Fibroblast of upper back skin (primary cell): ENCODE measurements at regions not wholly inside any gene's neighbourhood (a gene's known extent, or its start where the extent isn't known, plus 50 kb on each side); places are given as distances from the start of the nearest gene placed in this dataset.

Experiments
- DNase-seq: peaks from one replicate; pipeline ENCODE4 v3.0.0-alpha.2; 2013

- DNase-seq, result no peak
Observed at GRCh38 chr4:126262665-126263064, 947.9 kb downstream of the FAT4 start.

DNA sequence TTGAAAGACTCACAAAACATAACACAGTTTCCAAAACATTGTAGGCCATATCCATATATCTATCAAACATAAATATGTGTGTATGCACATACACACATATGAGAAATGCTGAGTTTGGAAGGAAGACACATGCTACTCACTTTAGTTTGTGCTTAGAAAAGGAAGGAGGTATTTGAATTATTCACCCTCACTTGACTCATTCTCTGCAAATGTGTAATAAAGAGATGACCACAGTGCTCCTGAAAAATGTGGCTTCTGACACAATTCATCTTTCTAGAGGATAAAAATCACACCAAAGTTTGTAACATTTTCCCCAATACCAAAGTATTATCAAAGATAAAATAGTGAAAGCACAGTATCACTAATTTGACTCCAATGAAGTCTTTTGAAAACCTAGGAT is 950.1 kb downstream of the FAT4 start:
- DNase-seq, result peak; percentile 88

DNA sequence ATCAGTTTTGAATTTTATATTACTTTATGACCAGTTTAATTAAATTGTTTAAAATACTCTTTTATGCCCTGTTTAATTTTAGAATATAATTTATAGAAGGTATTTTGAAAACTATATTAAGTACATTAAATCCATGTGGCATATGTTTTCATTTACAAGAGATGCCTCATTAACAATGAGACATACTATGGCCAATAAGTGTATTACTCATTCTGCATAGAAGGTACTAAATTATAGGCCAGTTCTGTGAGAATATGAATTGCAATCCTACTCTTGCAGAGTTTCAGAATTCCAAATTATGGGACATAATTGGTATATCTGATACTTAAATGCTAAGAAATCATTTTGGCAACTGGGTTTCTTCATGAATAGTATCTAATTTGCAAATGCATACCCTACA is 951.1 kb downstream of the FAT4 start:
- DNase-seq, result peak; percentile 59

DNA sequence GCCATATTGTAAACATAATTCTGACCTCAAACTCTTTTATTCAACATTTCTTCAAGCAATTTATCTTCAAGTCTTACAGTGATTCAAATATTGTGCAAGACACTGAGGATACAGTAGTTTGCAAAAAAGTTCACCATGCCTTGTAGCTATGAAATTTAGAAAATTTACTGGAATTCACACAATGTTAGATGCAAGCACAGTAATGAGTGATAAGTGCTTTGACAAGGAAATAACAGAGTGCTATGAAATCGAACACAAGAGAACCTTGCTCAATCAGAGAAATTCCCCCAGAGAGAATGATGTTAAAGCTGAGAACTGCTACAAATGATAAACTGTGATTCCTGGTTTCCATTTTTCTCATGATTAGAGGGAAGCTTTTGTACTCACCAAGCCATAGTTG is 952.9 kb downstream of the FAT4 start:
- DNase-seq, result peak; percentile 93

DNA sequence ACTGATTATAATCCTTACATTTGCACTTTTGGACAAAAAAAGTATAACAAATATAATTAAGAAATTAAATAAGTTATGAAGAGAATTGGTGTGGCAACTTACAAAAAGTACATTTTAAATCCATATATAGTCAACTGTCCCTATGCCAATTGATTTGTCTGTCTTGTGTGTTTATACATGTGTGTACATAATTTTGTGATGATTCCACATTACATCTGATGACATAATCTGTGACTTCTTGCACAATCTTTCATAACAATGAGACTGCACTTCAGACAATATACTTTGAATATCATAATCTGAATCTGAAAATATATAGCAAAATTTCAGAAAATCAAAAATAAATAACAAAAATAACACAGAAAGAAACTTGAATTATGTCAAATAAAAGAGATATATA is 953.4 kb downstream of the FAT4 start:
- DNase-seq, result peak; percentile 77

DNA sequence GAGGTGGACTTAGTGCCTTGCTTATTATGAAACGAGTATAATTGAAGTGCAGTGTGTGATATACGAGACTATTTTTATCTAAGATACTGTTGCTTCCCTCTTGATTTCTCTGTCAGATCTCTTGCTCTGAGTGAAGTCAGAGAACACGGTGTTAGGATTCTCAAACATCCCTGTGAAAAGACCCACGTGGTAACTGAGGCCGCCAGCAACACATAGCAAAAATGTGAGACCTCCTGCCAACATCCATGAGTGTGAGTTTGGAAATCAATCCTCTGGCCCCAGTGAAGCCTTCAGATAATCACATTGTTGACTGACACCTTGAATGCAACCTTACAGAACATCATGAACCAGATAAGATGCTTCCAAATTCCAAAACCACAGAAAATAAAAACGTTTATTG is 954.4 kb downstream of the FAT4 start:
- DNase-seq, result peak; percentile 49

GRCh38 chr4:126271292-126271691 is 956.5 kb downstream of the FAT4 start:
- DNase-seq, result peak; percentile 59

GRCh38 chr4:126273746-126274145 is 959.0 kb downstream of the FAT4 start:
- DNase-seq, result no peak

DNA sequence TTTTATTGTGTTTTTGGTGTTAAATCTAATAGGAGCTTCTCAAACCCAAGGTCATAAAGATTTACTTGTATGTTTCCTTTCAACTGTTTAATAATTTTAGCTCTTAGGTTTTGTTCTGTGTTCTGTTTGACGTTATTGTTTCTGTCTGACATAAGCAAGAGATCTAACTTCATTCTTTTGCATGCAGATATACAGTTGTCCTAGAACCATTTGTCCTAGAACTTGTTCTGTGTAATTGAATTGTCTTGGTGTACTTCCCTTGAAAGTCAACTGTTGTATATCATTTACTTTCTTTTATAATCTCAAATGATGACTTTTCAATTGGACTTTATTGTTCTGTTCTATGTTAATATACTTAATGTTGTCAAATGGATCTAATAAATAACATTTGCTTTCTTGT is 977.1 kb downstream of the FAT4 start:
- no peak for DNase-seq

DNA sequence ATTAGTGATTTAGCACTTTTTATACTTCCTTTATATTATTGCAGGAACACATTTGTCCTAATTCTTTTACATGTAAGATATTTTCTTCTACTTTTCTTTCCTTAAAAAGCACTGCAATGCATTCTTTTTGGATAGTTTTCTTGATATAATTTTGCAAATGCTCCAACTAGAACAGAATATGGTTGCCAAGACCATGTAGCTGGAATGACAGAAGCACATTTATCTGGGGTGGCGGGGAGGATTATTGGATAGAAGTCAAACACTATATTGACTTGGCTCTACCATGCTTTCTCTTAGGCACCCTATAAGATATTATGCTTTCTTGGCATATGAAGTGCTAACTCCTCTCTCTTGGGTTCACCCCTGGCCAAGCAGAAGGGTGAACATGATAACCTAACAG is 983.5 kb downstream of the FAT4 start:
- no peak for DNase-seq

DNA sequence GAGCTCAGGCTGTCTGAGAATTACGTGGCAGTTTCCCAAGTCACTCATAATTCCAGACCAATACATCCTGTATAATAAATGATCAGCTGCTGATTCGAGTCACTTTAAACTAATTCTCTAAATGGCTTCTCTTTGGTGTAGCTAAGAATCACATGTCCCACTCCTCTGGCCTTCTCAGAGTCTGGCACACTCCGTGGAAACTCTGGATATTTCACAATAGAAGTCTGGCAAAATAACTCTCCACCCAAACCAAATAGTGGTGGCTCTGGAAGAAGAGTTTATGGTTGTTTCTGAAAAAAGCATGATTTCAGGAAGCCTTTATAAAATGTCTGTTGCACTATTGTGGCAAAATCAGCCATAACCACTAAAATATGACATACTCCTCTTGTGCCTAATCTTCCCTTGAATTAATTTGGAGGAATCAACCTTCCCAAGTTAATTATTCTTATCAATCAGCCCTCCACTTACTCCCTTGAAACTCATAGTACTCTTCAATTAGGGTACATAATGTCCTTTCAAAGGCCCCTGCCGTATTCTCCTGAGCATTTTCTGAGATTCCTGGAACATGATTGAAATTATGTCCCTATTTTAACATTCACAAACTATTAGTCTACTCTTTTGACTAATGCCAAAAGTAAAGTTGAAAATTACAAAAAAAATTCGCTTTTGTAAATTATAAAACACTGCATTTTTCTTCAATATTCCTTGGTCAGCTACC is 991.6 kb downstream of the FAT4 start:
- DNase-seq, result peak; percentile 2

DNA sequence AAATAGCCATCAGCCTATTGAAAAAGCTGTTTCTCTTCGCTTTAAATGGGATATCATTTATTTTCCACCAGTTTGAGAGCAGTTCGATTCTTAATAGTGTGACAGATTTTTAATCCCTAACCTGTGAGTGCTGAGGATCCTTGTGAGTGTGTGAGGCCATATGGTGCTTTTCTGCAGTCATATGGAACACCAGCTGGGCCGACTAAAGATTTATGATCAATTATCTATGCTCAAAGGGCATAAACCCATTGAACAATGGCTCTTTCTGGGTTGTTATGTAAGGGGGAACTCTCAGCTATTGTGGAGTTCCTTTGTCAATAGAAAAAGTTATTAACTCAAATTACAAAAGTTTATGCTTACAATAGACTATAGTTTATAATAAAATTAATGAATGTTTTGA is 1003.6 kb downstream of the FAT4 start:
- DNase-seq, result no peak

- no peak for DNase-seq
Observed at GRCh38 chr4:126328914-126329313, 1014.2 kb downstream of the FAT4 start.

DNA sequence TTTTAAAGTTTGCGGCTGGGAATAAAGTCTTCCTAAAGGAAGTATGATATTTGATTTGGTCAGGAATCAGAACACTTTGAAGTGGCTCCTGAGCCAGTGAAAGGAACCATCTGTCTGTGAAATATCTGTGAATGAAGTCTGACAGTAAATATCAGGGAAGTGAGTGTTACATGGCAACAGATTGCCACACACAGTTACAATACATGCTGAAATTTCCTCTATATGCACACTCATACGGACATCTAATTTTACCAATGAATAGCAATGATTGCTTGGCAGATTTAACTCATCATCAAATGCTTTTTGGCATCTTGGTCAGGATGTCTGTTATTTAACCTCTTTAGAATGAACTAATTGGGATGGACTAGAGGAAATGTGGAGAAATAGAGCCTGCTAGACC is 1023.8 kb downstream of the FAT4 start:
- no peak for DNase-seq

DNA sequence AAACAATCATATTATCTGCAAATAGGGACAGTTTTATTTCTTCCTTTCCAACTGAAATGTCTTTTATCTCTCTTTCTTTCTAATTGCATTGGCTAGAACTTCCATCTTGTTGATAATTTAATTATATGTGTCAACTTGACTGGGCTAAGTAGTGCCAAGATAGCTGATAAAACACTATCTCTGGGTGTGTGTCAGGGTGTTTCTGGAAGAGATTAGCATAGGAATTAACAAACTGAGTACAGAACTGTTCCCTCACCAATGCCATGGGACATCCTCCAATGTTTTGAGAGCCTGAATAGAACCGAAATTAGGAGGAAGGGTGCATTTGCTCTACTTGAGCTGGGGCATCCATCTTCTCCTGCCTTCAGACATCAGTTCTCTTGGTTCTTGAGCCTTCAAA is 1027.2 kb downstream of the FAT4 start:
- no peak for DNase-seq

- no peak for DNase-seq
Observed at GRCh38 chr4:126344472-126344871, 1029.7 kb downstream of the FAT4 start.

DNA sequence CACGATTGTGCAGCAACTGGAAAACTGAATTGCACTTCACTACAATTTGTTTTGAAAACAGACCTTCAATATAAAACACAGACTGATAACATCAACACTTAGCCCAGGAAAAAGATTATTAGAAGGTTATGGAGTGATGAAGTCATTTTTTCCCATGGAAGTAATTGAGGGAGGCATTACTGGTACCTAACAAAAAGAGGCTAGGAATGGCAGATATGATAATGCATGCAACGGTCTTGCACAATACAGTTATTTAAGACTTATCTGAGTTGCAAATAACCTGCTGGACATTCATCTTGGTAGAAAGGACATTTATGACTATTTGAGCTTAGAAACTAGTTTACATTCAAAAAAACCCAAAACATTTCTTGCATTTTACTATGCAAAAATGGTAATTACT is 1031.9 kb downstream of the FAT4 start:
- no peak for DNase-seq

DNA sequence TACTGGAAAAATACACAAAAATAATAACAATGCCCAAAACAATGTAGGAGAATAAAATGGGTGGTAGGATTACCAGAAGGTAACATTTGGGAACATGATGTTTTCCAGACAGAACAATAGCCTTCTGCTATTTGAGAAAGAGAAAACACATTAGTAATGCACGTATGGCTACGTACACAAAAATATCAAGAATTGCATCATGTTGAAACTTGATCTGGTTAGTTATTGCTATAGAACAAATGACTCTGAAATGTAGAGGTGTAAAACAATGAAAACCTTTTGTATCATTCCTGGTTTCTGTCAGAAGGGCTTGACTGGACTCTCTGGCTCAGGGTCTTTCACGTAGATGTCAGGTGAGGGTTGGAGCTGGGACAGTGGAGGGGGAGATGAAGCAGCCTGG is 1040.0 kb downstream of the FAT4 start:
- no peak for DNase-seq

- DNase-seq, result no peak
Observed at GRCh38 chr4:126358041-126358440, 1043.3 kb downstream of the FAT4 start.

DNA sequence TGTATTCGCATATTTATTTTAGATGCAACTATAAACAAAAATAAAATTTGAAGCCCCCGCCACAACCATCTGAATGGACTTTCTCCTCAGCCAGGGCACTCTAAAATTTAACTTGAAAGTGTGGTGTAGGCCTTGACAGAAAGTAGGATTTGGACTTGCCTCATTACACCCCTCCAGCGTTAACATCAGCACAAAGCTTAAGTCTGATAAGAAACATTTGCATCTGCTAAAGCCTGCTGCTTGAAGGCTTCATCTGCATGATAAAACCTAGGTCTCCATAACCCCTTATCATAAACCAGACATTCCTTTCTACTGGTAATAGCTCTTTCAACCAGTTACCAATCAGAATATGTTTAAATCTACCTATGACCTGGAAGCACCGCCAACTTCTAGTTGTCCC is 1046.5 kb downstream of the FAT4 start:
- no peak for DNase-seq

DNA sequence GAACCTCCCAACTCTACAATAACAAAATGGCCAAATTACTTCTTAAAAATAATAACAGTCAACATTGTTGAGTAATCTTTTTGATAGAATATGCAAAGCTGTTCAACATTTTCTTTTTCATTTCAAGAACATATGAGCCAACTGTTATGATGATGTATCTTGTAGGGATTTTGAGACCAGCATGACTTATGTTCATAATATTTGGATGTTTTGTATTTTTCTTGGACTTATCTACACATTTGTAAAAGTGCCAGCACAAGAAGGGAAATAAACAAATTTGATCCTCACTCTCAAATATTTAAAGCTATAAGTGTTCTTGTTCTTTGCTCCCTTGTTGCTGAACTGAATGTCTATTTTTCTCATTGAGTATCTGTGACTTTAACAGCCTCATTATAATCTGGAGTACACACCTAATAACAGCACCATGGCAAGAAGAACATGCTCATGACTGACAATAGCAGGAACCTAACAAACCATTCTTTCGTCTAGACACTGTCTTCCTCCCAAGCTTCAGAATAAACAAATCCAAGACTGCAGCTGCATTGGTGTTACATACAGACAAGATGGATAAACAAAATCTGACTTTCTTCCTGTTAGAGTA is 1049.7 kb downstream of the FAT4 start:
- DNase-seq, result no peak

GRCh38 chr4:126369076-126369475 is 1054.3 kb downstream of the FAT4 start:
- no peak for DNase-seq

DNA sequence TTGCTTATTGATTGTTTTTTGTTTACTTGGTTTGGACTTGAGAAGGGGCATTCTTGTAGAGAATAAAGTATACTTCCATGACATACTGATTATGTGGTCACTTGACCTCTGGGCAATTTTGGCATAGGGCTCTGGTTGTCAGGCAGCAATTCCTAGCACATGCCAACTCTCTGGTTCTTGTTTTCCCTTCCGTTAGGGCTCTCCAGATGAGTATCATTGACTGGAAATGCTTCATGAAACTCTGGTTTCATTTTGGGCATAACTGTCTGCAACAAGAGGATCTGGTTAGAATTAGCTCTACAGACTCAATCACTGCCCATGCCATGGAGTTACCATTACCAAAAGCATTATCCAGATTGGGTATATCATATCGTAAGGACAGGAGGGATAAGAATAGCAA is 1057.9 kb downstream of the FAT4 start:
- DNase-seq, result no peak

GRCh38 chr4:126375462-126376054 is 1060.8 kb downstream of the FAT4 start:
- DNase-seq, result no peak

GRCh38 chr4:126385954-126386353 is 1071.2 kb downstream of the FAT4 start:
- no peak for DNase-seq
